Activated T-cell treated with anti-CD3 and anti-CD28 coated beads, Interleukin-2, amount 50 U/mL, for 4 hours (primary cell): ENCODE measurements at regions not wholly inside any gene's neighbourhood (a gene's known extent, or its start where the extent isn't known, plus 50 kb on each side); places are given as distances from the start of the nearest gene placed in this dataset.
"Not testable (repeated sequence)": the region's sequence is repeated elsewhere in the genome, so short reads cannot be mapped to it uniquely, and the experiment has no call there.

Experiments used
- ATAC-seq, 2 donors: fragments of 200-7000 bp; cut with Tn5 transposase; one replicate each; pipeline ENCODE4 v1.10.0; 2021
- DNase-seq: peaks from one replicate; pipeline ENCODE4 v3.0.0-alpha.2; 2020
- H3K27me3 Mint-ChIP-seq: one replicate; pipeline ENCODE4 v1.8.0; 2021; ENCODE audit warnings: low read depth, mixed read lengths
- H3K36me3 Mint-ChIP-seq: one replicate; pipeline ENCODE4 v1.8.0; 2022; ENCODE audit warnings: mixed read lengths; ENCODE audit not compliant: insufficient read depth
- H3K4me1 Mint-ChIP-seq: one replicate; pipeline ENCODE4 v1.8.0; 2021; ENCODE audit warnings: low read depth, mixed read lengths
- H3K4me3 Mint-ChIP-seq: one replicate; pipeline ENCODE4 v1.8.0; 2021; ENCODE audit warnings: mild to moderate bottlenecking, moderate library complexity, mixed read lengths
- H3K9me3 Mint-ChIP-seq: one replicate; pipeline ENCODE4 v1.8.0; 2021; ENCODE audit warnings: mixed read lengths

- no peak for ATAC-seq
- Mint-ChIP-seq H3K9me3 (peaks cover 6% of the 10 kb centered on the region), H3K4me3 (no peak overlapping the region), H3K36me3 (no peaks in the 10 kb centered on the region), H3K27me3 (no peaks in the 10 kb centered on the region), H3K4me1 (no peaks in the 10 kb centered on the region)
- DNase-seq, result no peak
Observed at GRCh38 chr4:114423582-114423981, 175.0 kb upstream of the UGT8 start.

GRCh38 chr4:114435116-114435515 lies 163.5 kb upstream of the UGT8 start:
- Mint-ChIP-seq H3K36me3 (no peaks in the 10 kb centered on the region), H3K4me3 (no peak overlapping the region), H3K27me3 (no peaks in the 10 kb centered on the region), H3K9me3 (peaks cover under 1% of the 10 kb centered on the region), H3K4me1 (no peaks in the 10 kb centered on the region)
- no peak for ATAC-seq
- no peak for DNase-seq

DNA sequence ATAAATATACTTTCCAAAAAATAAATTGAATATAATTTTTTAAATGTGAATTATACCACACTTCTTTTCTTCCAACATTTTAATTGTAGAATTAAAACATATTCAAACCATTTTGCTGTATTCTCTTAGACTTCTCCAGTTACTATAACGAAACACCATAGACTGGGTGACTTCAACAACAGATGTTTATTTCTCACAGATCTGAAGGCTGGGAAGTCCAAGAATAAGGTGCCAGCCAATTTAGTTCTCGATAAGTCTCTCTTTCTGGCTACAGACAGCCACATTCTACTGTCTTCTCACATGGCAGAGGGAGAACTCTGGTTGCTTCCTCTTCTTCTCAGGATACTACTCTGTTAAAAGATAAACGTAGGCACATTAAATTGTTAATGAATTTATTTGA lies 155.8 kb upstream of the UGT8 start:
- Mint-ChIP-seq H3K27me3 (peaks cover 8% of the 10 kb centered on the region), H3K4me1 (no peaks in the 10 kb centered on the region), H3K9me3 (no peaks in the 10 kb centered on the region), H3K4me3 (no peak overlapping the region), H3K36me3 (no peaks in the 10 kb centered on the region)
- DNase-seq (no peak), ATAC-seq (no peak)

DNA sequence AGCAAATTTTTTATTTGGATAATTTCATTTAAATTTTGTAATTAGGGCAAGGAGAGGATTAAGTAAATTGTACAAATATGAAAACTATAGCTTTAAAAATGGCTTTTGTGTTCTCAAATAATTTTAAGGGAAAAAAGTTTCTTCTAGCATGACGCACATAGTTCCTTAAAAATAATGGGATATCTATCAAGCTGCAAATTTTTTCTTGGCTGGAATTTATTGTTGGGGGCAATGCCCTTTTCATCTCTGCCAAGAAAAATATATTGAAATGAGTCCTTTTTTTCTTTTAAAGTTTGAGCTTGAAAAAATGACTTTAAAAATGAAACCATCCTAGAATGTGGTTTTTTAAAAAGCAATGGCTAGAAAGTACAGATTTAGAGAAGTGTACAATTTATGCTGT lies 154.4 kb upstream of the UGT8 start:
- Mint-ChIP-seq H3K9me3 (no peaks in the 10 kb centered on the region), H3K4me3 (no peak overlapping the region)
- no peak for DNase-seq

DNA sequence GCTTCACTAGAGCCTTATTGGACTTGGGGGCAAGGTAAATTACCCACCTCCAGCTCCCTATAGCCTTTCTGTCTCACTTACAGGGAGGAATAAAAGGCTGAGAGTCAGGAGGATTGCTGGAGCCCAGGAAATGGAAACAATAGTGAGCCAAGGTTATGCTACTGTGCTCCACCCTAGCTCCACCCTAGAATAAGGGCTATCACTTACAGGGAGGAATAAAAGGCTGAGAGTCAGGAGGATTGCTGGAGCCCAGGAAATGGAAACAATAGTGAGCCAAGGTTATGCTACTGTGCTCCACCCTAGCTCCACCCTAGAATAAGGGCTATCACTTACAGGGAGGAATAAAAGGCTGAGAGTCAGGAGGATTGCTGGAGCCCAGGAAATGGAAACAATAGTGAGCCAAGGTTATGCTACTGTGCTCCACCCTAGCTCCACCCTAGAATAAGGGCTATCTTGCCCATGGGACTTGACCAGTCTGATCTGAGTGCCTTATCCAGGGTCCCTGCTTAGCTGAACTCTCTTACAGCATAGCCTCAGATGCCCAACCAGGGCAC lies 150.6 kb upstream of the UGT8 start:
- not testable (repeated sequence) for ATAC-seq, H3K27me3 Mint-ChIP-seq, H3K4me3 Mint-ChIP-seq, H3K36me3 Mint-ChIP-seq, H3K4me1 Mint-ChIP-seq, DNase-seq, H3K9me3 Mint-ChIP-seq

More for the DNA sequence above, 154.4 kb upstream of the UGT8 start:
- Mint-ChIP-seq H3K27me3 (peaks cover 8% of the 10 kb centered on the region), H3K4me1 (no peaks in the 10 kb centered on the region), H3K36me3 (no peaks in the 10 kb centered on the region)
- ATAC-seq, result no peak

- no peak for ATAC-seq
- Mint-ChIP-seq H3K9me3 (no peaks in the 10 kb centered on the region), H3K36me3 (no peaks in the 10 kb centered on the region), H3K4me1 (no peaks in the 10 kb centered on the region), H3K27me3 (no peaks in the 10 kb centered on the region), H3K4me3 (no peak overlapping the region)
- DNase-seq, result no peak
Observed at GRCh38 chr4:114458728-114459127, 139.9 kb upstream of the UGT8 start.

DNA sequence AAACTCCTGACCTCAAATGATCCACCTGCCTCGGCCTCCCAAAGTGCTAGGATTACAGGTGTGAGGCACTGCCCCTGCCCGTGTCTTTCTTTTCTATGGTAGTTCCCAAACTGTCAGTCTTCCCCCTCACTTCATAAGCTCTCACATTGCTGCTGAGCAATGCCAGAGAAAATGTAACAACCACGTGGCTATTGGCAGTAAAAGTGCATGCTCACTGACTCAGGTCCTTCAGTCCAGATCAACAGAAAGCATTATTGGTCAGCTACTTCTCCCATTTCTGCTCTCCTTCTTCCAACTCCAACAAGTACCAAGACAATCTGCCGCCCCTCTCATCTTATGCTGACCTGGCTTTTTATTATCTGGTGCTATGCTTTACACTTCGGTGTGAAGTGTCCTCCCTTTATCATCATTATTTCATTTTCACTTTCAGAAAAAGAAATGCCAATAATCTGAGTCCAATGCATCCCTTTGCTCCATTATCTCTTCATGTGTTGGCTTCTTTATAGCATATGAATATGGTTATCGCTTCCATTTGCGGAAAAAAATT lies 133.8 kb upstream of the UGT8 start:
- no peak for DNase-seq
- H3K36me3 Mint-ChIP-seq, result no peaks in the 10 kb centered on the region
- H3K27me3 Mint-ChIP-seq, result peaks cover 2% of the 10 kb centered on the region
- H3K4me1 Mint-ChIP-seq, result no peaks in the 10 kb centered on the region
- no peaks in the 10 kb centered on the region for H3K9me3 Mint-ChIP-seq
- no peak for ATAC-seq
- H3K4me3 Mint-ChIP-seq, result no peak overlapping the region

DNA sequence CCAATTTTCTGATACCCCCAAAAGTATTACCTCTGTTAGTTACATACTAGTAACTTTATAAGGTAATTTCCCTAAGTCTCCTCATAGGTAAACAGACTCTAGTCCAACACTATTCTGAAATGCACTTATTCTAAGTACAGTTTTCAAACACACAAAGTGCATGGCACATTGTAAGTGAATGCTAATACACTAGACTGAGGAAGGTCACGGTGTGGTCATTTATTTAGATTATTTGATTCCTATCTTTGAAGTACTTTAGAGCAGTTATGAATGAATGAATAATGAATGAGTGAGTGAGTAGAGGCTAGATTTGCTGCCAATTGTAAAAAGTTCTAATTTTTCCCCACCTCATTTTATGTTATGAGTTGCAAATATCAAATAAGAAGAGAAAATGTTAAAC lies 132.8 kb upstream of the UGT8 start:
- H3K27me3 Mint-ChIP-seq, result peaks cover 2% of the 10 kb centered on the region
- H3K4me1 Mint-ChIP-seq, result no peaks in the 10 kb centered on the region

GRCh38 chr4:114466299-114466698 lies 132.3 kb upstream of the UGT8 start:
- ATAC-seq (no peak), DNase-seq (no peak)
- H3K9me3 Mint-ChIP-seq, result no peaks in the 10 kb centered on the region
- no peaks in the 10 kb centered on the region for H3K36me3 Mint-ChIP-seq
- peaks cover 2% of the 10 kb centered on the region for H3K27me3 Mint-ChIP-seq
- no peaks in the 10 kb centered on the region for H3K4me1 Mint-ChIP-seq
- no peak overlapping the region for H3K4me3 Mint-ChIP-seq

More for the DNA sequence above, 132.8 kb upstream of the UGT8 start:
- Mint-ChIP-seq H3K36me3 (no peaks in the 10 kb centered on the region), H3K9me3 (no peaks in the 10 kb centered on the region), H3K4me3 (no peak overlapping the region)
- no peak for ATAC-seq
- DNase-seq, result no peak

DNA sequence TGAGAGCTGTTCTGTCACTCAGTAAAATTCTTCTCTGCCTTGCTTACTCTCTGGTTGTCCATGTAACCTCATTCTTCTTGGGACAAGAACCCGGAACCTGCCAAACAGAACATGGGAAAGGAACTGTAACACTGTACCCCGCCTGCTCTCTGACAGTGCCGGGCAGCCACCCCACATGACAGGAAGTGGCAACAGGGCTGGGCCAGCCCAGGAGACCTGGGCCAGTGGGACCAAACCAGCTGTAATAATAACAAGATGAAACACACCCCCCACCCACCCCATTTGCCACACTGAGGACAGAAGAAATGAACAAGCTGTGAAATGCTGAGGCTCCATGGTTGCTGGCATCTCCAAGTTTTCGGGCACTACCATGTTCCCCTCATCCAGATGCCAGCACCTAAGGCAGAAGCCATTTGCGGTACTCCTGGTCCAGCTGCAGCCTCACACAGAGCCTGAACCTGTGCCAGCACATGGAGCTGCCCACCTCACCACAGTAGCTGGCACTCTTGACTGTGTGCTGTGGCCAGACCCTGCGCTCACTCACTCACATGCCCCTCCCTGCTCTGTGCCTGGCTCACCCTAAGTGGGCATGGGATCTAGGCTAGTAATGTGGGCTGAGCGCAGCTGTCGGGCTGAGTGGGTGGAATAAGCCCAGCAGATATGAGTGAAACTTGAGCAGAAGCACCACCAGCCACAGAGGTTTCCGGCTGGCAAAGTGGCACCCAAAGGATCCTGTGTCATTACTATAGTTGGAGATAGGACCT lies 126.2 kb upstream of the UGT8 start:
- no peak for ATAC-seq
- no peaks in the 10 kb centered on the region for H3K36me3 Mint-ChIP-seq
- H3K4me1 Mint-ChIP-seq, result no peaks in the 10 kb centered on the region
- DNase-seq, result no peak
- H3K9me3 Mint-ChIP-seq, result no peaks in the 10 kb centered on the region
- H3K4me3 Mint-ChIP-seq, result no peak overlapping the region
- H3K27me3 Mint-ChIP-seq, result peaks cover 2% of the 10 kb centered on the region

- H3K4me1 Mint-ChIP-seq, result no peaks in the 10 kb centered on the region
- H3K36me3 Mint-ChIP-seq, result no peaks in the 10 kb centered on the region
Observed at GRCh38 chr4:114474188-114474800, 124.3 kb upstream of the UGT8 start.

DNA sequence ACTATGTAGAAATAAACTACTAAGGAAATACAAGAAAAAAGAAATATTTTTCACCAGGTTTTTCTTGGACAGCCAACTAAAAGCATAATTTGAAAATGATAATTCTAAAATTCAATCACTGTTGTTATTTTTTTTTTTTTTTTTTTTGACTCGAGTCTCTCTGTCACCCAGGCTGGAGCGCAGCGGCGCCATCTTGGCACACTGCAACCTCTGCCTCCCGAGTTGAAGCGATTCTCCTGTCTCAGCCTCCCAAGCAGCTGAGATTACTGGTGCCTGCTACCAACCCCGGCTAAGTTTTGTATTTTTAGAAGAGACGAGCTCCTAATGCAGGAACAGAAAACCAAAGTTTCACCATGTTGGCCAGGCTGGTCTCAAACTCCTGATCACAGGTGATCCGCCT lies 122.3 kb upstream of the UGT8 start:
- H3K27me3 Mint-ChIP-seq, result peaks cover 4% of the 10 kb centered on the region
- no peaks in the 10 kb centered on the region for H3K9me3 Mint-ChIP-seq
- DNase-seq, result no peak
- no peak for ATAC-seq
- no peaks in the 10 kb centered on the region for H3K4me1 Mint-ChIP-seq
- H3K36me3 Mint-ChIP-seq, result no peaks in the 10 kb centered on the region
- no peak overlapping the region for H3K4me3 Mint-ChIP-seq

More at GRCh38 chr4:114474188-114474800, 124.3 kb upstream of the UGT8 start:
- Mint-ChIP-seq H3K9me3 (no peaks in the 10 kb centered on the region), H3K27me3 (no peaks in the 10 kb centered on the region), H3K4me3 (no peak overlapping the region)
- ATAC-seq (no peak), DNase-seq (no peak)

DNA sequence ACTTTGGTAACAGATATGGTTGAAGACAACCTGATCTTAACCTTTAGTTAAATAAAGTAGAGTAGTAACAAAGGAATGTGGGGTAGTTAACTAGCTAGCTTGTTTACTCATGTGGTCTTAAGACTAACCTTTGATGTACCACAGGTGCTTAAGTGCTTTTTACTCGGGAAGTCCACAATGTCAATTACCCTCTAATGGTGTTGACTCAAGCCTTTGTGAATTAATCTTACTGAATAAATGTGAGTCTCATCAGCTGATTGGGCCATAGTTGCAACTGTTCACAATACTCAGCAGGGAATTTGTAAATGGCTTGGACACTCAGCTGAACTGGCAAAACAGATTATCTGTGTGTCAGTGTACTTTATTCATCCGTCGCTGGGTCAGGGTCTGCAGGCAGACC lies 119.0 kb upstream of the UGT8 start:
- Mint-ChIP-seq H3K36me3 (no peaks in the 10 kb centered on the region), H3K4me3 (no peak overlapping the region)
- ATAC-seq, result no peak

DNA sequence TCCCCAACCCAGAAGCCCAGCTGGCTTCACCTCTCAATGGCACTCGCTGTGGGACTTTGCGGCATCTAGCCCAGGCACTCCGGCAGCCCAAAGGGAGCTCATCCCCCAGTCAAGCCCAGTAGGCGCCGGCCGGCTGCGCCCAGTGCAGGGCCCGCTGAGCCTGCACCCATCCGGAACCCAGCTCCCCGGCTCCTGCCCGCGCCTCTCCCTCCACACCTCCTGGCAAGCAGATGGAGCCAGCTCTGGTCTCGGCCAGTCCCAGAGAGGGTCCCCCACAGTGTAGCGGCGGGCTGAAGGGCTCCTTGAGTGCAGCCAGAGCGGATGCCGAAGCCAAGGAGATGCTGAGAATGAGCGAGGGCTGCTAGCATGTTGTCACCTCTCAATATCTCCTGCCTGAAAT lies 116.8 kb upstream of the UGT8 start:
- Mint-ChIP-seq H3K4me3 (no peak overlapping the region), H3K4me1 (no peaks in the 10 kb centered on the region), H3K36me3 (no peaks in the 10 kb centered on the region), H3K27me3 (peaks cover 7% of the 10 kb centered on the region), H3K9me3 (no peaks in the 10 kb centered on the region)
- DNase-seq, result no peak
- ATAC-seq, result no peak

More for the DNA sequence above, 119.0 kb upstream of the UGT8 start:
- DNase-seq, result no peak
- Mint-ChIP-seq H3K27me3 (peaks cover 6% of the 10 kb centered on the region), H3K9me3 (no peaks in the 10 kb centered on the region), H3K4me1 (no peaks in the 10 kb centered on the region)

DNA sequence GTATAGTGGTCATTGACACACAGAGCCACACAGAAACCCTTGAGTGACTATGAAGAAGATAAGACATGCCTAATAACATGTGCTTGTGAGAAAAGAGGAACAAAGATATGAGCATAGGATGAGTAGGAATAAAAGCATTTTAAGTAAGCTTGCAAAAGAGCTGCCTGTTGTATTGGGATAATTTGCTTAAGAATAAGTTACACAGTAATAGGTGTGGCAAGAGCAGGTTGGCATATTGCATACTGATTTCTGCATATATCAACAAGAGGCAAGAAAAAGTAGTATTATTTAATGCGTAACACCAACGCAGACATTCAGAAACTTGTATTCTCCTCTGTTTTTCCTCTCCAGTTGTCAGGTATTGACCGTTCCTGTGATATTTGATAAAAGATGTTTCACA lies 111.5 kb upstream of the UGT8 start:
- DNase-seq (no peak), ATAC-seq (no peak)
- no peaks in the 10 kb centered on the region for H3K36me3 Mint-ChIP-seq
- H3K9me3 Mint-ChIP-seq, result no peaks in the 10 kb centered on the region
- peaks cover 3% of the 10 kb centered on the region for H3K27me3 Mint-ChIP-seq
- H3K4me3 Mint-ChIP-seq, result no peak overlapping the region
- no peaks in the 10 kb centered on the region for H3K4me1 Mint-ChIP-seq
